ENCODE measurements at regions not wholly inside any gene's neighbourhood (a gene's known extent, or its start where the extent isn't known, plus 50 kb on each side); places are given as distances from the start of the nearest gene placed in this dataset.

- POLR2A ChIA-PET, result no interaction called here
- Mint-ChIP-seq H3K27ac (no peak overlapping the region), H3K36me3 (peaks cover 0 to 5% (median 0%) of the 10 kb centered on the region in 3 donors), H3K4me1 (no peaks in the 10 kb centered on the region), H3K9me3 (peaks cover 0 to 19% (median 6%) of the 10 kb centered on the region in 9 donors), H3K4me3 (no peak overlapping the region), H3K27me3 (peaks cover 2 to 19% (median 8%) of the 10 kb centered on the region in 5 donors)
- ATAC-seq, result no peak
- no peak for DNase-seq
Observed at GRCh38 chr2:224196810-224197209, 157.7 kb upstream of the SERPINE2 start.

- DNase-seq, result no peak
- no peak overlapping the region for H3K4me3 Mint-ChIP-seq
- ATAC-seq, result no peak
- H3K27me3 Mint-ChIP-seq, result peaks cover 2 to 19% (median 8%) of the 10 kb centered on the region in 5 donors
- no peaks in the 10 kb centered on the region for H3K4me1 Mint-ChIP-seq
- H3K9me3 Mint-ChIP-seq, result peaks cover 0 to 19% (median 6%) of the 10 kb centered on the region in 9 donors
- no peak overlapping the region for H3K27ac Mint-ChIP-seq
- POLR2A ChIA-PET, result no interaction called here
- H3K36me3 Mint-ChIP-seq, result peaks cover 0 to 5% (median 0%) of the 10 kb centered on the region in 3 donors
Observed at GRCh38 chr2:224195925-224196571, 157.0 kb upstream of the SERPINE2 start.

DNA sequence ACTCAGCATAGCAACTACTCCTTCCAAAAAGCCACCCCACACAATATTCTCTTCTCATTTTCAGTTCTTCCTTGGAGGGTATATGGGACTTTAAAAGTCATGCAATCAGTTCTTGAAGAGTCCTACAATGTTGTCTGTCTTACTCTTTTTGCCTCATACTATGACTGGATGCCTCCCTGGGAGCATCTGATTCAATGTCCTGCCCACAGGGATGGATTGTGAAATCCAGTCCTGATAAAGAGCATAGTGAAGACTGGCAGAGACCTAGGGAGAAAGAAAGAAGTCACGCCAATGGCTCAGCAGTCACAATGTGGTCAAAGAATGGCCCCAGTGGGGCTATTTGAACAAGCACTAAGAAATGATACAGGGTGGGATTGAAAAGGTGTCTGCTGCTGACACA lies 155.1 kb upstream of the SERPINE2 start:
- no peak overlapping the region for H3K27ac Mint-ChIP-seq
- H3K36me3 Mint-ChIP-seq, result peaks cover 0 to 5% (median 0%) of the 10 kb centered on the region in 3 donors
- DNase-seq, result no peak
- H3K4me3 Mint-ChIP-seq, result no peak overlapping the region
- POLR2A ChIA-PET, result no interaction called here
- H3K27me3 Mint-ChIP-seq, result peaks cover 2 to 19% (median 6%) of the 10 kb centered on the region in 5 donors
- H3K4me1 Mint-ChIP-seq, result no peaks in the 10 kb centered on the region
- ATAC-seq, result no peak
- H3K9me3 Mint-ChIP-seq, result peaks cover 0 to 19% (median 6%) of the 10 kb centered on the region in 9 donors

DNA sequence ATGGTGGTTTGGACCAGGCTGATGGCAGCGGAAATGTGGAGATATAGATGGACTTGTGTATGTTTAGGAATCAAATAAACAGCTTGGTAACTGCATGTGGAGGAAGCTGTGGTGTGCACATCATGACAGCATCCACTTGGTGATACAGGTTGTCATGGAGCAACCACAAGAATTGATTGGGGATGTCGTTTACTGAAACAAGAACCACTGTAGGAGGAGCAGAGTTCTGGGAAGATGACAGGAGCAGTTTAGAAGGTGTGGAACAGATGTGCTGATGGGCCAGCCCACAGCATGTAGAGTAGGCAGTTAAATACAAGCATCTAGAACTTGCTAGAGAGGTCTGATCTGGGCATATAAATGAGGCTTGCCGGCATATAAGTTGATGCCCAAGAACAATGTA lies 152.4 kb upstream of the SERPINE2 start:
- Mint-ChIP-seq H3K36me3 (peaks cover 0 to 11% (median 2%) of the 10 kb centered on the region in 3 donors), H3K4me1 (no peaks in the 10 kb centered on the region), H3K27me3 (peaks cover 4 to 19% (median 10%) of the 10 kb centered on the region in 5 donors), H3K4me3 (no peak overlapping the region), H3K27ac (no peak overlapping the region), H3K9me3 (peaks cover 0 to 23% (median 9%) of the 10 kb centered on the region in 9 donors)
- DNase-seq, result no peak
- ATAC-seq, result no peak
- POLR2A ChIA-PET, result no interaction called here

DNA sequence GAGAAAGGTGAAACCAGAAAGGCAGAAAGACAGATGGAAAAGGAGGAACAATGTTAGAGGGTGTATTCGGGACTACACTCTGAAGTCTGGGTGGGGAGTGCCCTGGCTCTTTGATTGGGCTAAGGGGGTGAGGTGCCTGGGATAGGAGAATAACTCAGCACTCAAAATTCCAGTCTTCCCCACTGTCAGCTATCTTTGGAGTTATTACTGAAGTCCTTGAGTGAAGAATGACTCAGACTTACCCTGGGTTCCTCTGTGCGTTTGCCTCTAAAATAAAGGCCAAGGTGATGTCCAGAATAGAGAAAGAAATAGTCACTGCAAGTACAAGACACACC lies 151.8 kb upstream of the SERPINE2 start:
- ATAC-seq, result no peak
- Mint-ChIP-seq H3K27me3 (peaks cover 4 to 19% (median 10%) of the 10 kb centered on the region in 5 donors), H3K9me3 (peaks cover 0 to 23% (median 9%) of the 10 kb centered on the region in 9 donors), H3K4me1 (no peaks in the 10 kb centered on the region), H3K27ac (no peak overlapping the region), H3K36me3 (peaks cover 0 to 11% (median 2%) of the 10 kb centered on the region in 3 donors), H3K4me3 (no peak overlapping the region)
- POLR2A ChIA-PET, result no interaction called here
- no peak for DNase-seq

DNA sequence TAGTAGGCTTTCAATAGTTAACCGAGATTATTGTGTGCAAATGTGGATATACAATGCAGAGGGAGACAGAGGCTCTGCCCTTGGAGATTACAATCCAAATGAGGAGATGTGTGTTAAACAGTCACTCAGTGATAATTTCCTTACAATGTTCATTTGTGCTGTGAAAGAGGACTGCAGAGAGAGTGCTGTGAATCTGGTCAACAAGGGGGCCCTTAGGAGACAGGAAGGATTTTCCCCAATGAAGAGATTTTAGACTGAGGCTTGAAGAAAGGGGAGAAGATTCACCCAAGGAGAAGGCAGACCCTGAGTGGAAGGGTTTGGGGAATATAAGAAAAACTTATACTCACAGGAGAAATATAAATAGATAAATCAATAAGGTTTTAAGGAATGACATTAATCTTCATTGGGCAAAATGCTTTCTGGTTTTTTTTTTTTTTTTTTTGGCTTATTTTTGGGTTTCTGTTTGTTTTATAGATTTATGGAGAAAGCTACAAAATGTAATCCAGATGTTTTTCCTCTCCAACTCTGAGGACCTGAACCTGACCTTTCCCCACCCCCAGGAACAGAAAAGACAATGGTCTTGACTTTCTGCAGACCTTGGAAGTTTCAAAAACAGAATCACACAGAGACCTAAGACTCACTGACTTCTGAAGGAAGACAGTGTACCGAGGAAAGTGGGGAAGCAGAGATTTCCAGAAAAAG lies 151.3 kb upstream of the SERPINE2 start:
- DNase-seq, result no peak
- ATAC-seq, result no peak
- Mint-ChIP-seq H3K27me3 (peaks cover 4 to 16% (median 10%) of the 10 kb centered on the region in 5 donors), H3K27ac (no peak overlapping the region), H3K36me3 (peaks cover 0 to 11% (median 2%) of the 10 kb centered on the region in 3 donors), H3K4me3 (no peak overlapping the region), H3K4me1 (no peaks in the 10 kb centered on the region), H3K9me3 (peaks cover 0 to 23% (median 9%) of the 10 kb centered on the region in 9 donors)
- POLR2A ChIA-PET, result no interaction called here

DNA sequence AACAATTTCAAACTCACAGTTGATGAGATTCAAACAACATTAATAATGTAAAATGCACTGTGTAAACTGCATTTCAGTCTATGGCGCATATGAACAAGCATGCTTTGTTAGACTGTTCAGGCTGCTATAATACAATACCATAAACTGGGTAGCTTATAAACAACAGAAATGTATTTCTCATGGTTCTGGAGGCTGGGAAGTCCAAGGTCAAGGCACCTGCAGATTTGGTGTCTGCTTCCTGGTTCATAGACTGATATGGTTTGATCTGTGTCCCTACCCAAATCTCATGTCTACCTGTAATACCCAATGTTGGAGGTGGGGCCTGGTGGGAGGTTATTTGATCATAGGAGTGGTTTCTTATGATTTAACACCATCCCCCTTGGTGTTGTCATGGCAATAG lies 148.1 kb upstream of the SERPINE2 start:
- Mint-ChIP-seq H3K4me3 (no peak overlapping the region), H3K36me3 (peaks cover 0 to 6% (median 2%) of the 10 kb centered on the region in 3 donors), H3K4me1 (no peaks in the 10 kb centered on the region), H3K27me3 (peaks cover 3 to 11% (median 4%) of the 10 kb centered on the region in 5 donors), H3K27ac (no peak overlapping the region), H3K9me3 (peaks cover 0 to 12% (median 5%) of the 10 kb centered on the region in 9 donors)
- DNase-seq (no peak), ATAC-seq (no peak)
- POLR2A ChIA-PET, result no interaction called here

DNA sequence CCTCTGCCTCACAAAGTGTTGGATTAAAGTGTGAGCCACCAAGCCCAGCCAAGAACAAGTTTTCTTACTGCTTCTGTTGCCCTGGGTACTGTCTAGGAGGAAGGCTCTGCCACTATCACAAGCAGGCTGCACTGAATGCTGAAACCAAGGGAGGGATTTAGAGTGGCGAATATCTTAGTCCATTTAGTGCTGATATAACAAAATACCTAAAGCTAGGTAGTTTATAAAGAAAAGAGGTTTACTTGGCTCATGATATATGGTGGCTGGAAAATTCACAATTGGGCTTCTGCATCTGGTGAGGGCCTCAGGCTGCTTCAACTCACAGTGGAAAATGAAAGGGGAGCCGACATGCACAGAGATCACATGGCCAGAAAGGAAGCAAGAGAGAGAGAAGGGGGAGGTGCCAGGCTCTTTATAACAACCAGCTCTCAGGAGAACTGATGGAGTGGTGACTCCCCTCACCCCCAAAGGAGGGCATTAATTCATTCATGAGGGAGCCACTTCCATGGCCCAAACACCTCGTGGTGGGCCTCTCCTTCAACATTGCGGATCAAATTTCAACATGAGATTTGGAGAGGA lies 146.0 kb upstream of the SERPINE2 start:
- no peak overlapping the region for H3K4me3 Mint-ChIP-seq
- peaks cover 5 to 19% (median 13%) of the 10 kb centered on the region in 5 donors for H3K27me3 Mint-ChIP-seq
- DNase-seq (no peak), ATAC-seq (no peak)
- no peaks in the 10 kb centered on the region for H3K4me1 Mint-ChIP-seq
- peaks cover 0 to 6% (median 2%) of the 10 kb centered on the region in 3 donors for H3K36me3 Mint-ChIP-seq
- peaks cover 0 to 12% (median 5%) of the 10 kb centered on the region in 9 donors for H3K9me3 Mint-ChIP-seq
- H3K27ac Mint-ChIP-seq, result no peak overlapping the region
- POLR2A ChIA-PET, result no interaction called here

DNA sequence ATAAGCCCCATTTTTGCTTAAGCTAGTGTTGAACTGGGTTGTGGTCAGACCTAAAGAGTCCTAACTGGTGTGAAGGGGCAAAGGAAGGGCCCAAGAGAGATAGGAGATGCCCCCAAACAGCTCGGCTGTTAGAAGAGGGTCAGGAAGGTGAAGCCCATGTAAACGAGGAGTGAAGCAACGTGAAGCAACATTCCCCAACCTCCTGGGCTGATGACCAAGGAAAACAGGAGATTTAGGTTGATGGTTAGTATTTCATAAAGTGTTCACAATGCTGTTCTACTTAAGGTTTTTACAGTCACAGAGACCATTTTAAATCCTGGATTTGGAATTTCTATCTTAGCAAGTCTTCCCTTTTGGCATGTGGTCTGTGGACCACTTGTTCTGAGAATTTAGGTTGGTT lies 144.0 kb upstream of the SERPINE2 start:
- H3K27ac Mint-ChIP-seq, result no peak overlapping the region
- POLR2A ChIA-PET, result no interaction called here
- no peak for ATAC-seq

GRCh38 chr2:224182498-224182897 lies 143.4 kb upstream of the SERPINE2 start:
- ATAC-seq (no peak), DNase-seq (no peak)
- Mint-ChIP-seq H3K4me3 (no peak overlapping the region), H3K27me3 (peaks cover 5 to 24% (median 7%) of the 10 kb centered on the region in 5 donors), H3K27ac (no peak overlapping the region), H3K9me3 (peaks cover 0 to 13% (median 4%) of the 10 kb centered on the region in 9 donors), H3K36me3 (peaks cover 0 to under 1% (median 0%) of the 10 kb centered on the region in 3 donors), H3K4me1 (no peaks in the 10 kb centered on the region)
- POLR2A ChIA-PET, result no interaction called here

More for the DNA sequence above, 144.0 kb upstream of the SERPINE2 start:
- H3K9me3 Mint-ChIP-seq, result peaks cover 0 to 13% (median 5%) of the 10 kb centered on the region in 9 donors
- no peak overlapping the region for H3K4me3 Mint-ChIP-seq
- H3K36me3 Mint-ChIP-seq, result peaks cover 0 to 2% (median 0%) of the 10 kb centered on the region in 3 donors
- H3K4me1 Mint-ChIP-seq, result no peaks in the 10 kb centered on the region
- H3K27me3 Mint-ChIP-seq, result peaks cover 5 to 19% (median 9%) of the 10 kb centered on the region in 5 donors
- no peak for DNase-seq

GRCh38 chr2:224181534-224182155 lies 142.6 kb upstream of the SERPINE2 start:
- DNase-seq (no peak), ATAC-seq (no peak)
- Mint-ChIP-seq H3K9me3 (peaks cover 0 to 13% (median 2%) of the 10 kb centered on the region in 9 donors), H3K27me3 (peaks cover 5 to 33% (median 7%) of the 10 kb centered on the region in 5 donors), H3K36me3 (no peaks in the 10 kb centered on the region), H3K4me3 (no peak overlapping the region), H3K4me1 (no peaks in the 10 kb centered on the region), H3K27ac (no peak overlapping the region)
- POLR2A ChIA-PET, result no interaction called here

DNA sequence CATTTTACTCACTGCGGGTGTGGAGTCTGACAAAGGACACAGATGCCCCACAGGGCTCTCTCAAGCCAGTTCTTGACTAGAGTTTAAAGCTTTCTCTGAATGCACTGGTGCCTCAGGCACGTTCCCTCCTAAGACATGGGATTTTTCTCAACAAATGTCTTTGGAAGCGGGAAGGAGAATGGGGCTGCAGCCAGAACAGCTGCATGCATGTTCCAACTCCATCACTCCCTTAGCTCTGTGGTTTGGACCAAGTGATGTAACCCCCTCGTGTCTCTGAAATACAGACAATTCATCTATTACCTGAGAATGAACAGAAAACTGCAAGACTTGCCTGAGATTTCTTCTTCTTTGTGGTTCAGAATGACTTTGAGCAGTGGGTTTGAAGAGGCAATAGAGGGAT lies 141.7 kb upstream of the SERPINE2 start:
- POLR2A ChIA-PET, result no interaction called here
- ATAC-seq (no peak), DNase-seq (no peak)
- Mint-ChIP-seq H3K36me3 (no peaks in the 10 kb centered on the region), H3K4me3 (no peak overlapping the region), H3K27me3 (peaks cover 5 to 38% (median 8%) of the 10 kb centered on the region in 5 donors), H3K27ac (no peak overlapping the region), H3K9me3 (peaks cover 0 to 13% (median 2%) of the 10 kb centered on the region in 9 donors), H3K4me1 (no peaks in the 10 kb centered on the region)

- Mint-ChIP-seq H3K9me3 (peaks cover 0 to 13% (median 0%) of the 10 kb centered on the region in 9 donors), H3K27me3 (peaks cover 4 to 57% (median 14%) of the 10 kb centered on the region in 5 donors), H3K4me1 (no peaks in the 10 kb centered on the region), H3K36me3 (no peaks in the 10 kb centered on the region), H3K27ac (no peak overlapping the region), H3K4me3 (no peak overlapping the region)
- DNase-seq (no peak), ATAC-seq (no peak)
- POLR2A ChIA-PET, result no interaction called here
Observed at GRCh38 chr2:224178056-224178455, 139.0 kb upstream of the SERPINE2 start.

All from naive thymus-derived CD8-positive, alpha-beta T cell (primary cell).